Cardiac fibroblast (primary cell): ENCODE measurements at regions not wholly inside any gene's neighbourhood (a gene's known extent, or its start where the extent isn't known, plus 50 kb on each side); places are given as distances from the start of the nearest gene placed in this dataset.

Experiments
- DNase-seq, 2 donors: peaks; one replicate each; pipeline versions ENCODE4 v3.0.0 to v3.0.0-alpha.2; 2010; ENCODE audit warnings: low read depth in 2 of 2
- H3K4me3 ChIP-seq, 2 donors: replicated peaks in 1 of 2; 1 replicate in 1 of 2; 2 replicates in 1 of 2; pipeline ENCODE4 v1.5.1; 2011; ENCODE audit warnings: low read depth in 2 of 2, low read length in 2 of 2, mild to moderate bottlenecking in 2 of 2, moderate library complexity in 1 of 2
- TF ChIP-seq, protein P1 (sequence below): IDR thresholded peaks from one replicate; pipeline ENCODE4 v1.5.1; 2011; ENCODE audit warnings: low read depth, mild to moderate bottlenecking, low read length, inconsistent platforms

DNA sequence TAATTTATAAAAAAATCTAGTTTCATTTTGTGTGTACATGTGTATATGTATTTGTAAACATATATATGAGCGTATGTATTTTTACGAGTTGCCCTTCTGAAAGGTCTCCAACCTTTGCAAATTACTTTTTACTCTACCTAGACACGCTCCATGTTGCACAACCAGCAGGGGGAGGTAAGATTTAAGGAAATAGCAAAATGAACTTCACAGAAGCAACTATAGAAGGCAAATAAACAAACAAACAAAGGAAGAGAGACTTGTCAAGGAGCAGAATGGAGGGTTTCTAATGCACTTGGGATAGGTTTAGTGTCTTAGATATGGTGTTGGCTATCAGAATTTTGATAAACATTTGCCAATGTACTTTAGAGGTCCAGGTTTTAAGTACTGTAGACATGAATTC lies 820.5 kb upstream of the POU3F3 start:
- DNase-seq = peak in 1 of 2 donors; percentile 2
- TF ChIP-seq, protein P1, sequence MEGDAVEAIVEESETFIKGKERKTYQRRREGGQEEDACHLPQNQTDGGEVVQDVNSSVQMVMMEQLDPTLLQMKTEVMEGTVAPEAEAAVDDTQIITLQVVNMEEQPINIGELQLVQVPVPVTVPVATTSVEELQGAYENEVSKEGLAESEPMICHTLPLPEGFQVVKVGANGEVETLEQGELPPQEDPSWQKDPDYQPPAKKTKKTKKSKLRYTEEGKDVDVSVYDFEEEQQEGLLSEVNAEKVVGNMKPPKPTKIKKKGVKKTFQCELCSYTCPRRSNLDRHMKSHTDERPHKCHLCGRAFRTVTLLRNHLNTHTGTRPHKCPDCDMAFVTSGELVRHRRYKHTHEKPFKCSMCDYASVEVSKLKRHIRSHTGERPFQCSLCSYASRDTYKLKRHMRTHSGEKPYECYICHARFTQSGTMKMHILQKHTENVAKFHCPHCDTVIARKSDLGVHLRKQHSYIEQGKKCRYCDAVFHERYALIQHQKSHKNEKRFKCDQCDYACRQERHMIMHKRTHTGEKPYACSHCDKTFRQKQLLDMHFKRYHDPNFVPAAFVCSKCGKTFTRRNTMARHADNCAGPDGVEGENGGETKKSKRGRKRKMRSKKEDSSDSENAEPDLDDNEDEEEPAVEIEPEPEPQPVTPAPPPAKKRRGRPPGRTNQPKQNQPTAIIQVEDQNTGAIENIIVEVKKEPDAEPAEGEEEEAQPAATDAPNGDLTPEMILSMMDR = no peak
- no peak overlapping the region for H3K4me3 ChIP-seq

DNA sequence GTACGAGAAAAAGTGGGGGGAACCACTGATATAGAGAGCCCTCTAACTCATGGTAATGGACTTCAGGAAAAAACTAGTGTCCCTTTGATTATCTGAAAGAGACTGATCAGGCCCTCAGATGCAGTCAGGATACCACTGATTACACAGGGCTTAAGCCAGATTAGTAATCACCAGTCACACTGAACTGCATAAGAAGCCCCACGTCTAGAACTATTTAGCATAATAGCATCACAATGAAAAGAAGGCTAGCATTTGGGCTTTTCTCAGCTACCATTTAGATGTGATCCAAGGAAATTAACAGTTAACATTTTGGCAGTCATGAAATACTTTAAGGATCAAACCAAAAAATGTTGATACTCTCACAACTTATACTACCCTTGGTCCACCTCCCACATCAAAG lies 813.1 kb upstream of the POU3F3 start:
- no peak for DNase-seq
- no peak overlapping the region for H3K4me3 ChIP-seq
- TF ChIP-seq, protein P1 = no peak

DNA sequence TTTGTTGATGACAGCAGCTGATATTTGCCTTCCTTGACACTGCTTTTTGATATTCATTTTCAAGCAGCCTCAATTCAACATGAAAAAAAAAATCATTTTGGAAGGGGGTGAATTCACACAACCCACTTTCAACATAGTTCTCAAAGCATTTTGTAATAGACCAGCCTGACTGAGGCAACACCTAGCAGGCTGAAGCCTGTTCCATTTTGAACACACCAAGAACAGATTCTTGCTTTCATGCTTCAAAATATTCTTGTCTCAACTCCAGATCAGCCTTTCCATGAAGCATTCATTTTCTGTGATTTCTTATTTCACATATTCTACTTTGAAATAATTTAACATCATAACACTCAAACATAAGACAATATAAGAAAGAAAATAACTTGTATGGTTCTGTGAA lies 812.6 kb upstream of the POU3F3 start:
- TF ChIP-seq, protein P1 = no peak
- H3K4me3 ChIP-seq = no peak overlapping the region
- DNase-seq = no peak

DNA sequence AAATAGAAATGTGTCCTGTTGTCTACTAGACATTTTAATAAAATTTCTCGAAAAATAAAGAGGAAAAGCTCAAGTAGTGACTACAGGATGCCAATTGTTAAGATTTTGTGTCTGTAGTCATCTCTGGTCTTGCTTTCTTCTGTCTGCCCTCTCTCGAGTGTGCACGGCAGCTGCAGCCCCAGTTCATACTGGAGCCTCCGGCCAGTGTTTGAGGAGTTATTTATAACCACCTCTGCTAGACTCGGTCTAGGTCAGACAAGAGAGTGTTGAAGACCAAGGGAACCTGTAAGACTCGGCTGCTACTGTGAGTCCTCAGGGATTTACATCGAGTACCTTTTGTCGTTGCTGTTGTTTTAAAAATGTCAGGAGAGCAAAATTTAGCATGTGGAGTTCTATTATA lies 810.1 kb upstream of the POU3F3 start:
- no peak overlapping the region for H3K4me3 ChIP-seq
- no peak for DNase-seq

DNA sequence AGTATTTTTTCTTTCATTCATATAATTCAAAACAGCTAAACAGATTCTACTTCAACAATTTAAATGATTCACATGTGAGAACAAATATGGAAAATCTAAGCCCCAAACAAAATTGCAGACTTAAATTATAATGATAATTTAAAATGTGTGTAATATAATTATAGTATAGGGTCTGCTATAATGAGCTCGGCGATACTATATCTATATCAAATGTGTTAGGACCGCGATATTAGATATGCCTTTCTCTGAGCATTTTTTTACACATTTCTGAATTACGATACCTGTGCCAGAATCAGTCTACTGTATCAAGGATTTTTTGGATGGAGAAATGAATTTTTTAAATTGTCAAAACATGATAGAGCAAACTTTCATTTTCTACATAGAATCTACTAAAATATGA lies 808.8 kb upstream of the POU3F3 start:
- DNase-seq = no peak
- TF ChIP-seq, protein P1 = no peak
- H3K4me3 ChIP-seq = no peak overlapping the region

More for the DNA sequence above, 810.1 kb upstream of the POU3F3 start:
- TF ChIP-seq, protein P1 = no peak

DNA sequence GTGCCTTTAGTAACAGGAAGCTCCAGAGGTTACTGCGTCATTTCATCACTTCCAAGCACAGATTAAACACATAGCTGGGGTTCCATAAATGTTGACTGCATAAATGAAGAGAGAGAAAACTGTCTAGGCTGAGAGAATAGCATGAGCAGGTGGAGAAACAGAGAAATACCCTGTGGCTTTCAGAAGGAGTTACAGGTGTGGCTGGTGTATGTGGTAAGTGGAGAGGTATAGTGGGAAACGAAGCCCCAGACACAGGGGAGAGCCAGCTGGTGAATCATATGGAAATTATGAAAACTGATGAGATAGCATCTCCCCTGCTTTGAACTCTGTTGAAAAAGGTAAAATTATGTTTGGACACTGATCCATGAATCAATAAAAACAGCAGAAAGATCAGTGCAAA lies 807.4 kb upstream of the POU3F3 start:
- TF ChIP-seq, protein P1 = no peak
- no peak overlapping the region for H3K4me3 ChIP-seq
- DNase-seq = no peak

DNA sequence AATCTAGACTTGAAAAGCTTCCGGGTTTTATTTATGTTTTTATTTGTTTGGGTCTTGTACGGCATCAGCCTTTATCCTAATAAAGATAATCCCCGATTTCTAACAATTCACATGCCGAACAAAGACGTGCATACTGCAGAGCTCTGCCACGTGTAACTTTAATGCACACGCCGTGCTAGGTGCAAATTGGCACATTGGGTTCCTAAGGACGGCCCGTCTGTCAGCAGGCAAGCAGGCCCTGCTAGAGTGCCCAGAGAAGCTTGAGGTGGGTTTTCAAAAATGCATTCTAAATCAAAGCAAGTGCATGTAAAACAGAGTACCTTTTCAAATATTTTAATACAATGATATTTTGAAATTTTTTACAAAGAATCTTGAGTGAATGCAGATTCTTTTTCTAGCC lies 806.4 kb upstream of the POU3F3 start:
- no peak for DNase-seq
- H3K4me3 ChIP-seq = no peak overlapping the region
- TF ChIP-seq, protein P1 = no peak
